Suppressor macrophage treated with lipopolysaccharide for 4 hours (primary cell): ENCODE measurements at regions not wholly inside any gene's neighbourhood (a gene's known extent, or its start where the extent isn't known, plus 50 kb on each side); places are given as distances from the start of the nearest gene placed in this dataset.

Experiments
- DNase-seq: peaks from one replicate; pipeline ENCODE4 v3.0.0-alpha.2; 2020

DNA sequence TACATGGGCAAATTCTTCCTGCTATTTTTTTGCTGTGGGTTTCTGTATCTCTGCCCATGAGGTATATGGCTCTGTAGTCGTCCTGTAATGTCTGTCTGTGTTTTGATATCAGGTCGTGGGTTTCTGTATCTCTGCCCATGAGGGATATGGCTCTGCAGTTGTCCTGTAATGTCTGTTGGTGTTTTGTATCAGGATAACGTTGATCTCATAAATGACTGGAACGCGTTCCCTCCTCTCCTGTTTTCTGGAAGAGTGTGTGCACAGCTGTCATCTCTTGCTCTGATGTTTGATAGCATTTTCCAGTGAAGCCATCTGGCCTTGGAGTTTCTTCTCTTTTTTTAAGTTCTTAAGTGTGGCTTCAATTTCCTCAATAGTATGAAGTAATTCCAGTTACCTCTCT lies 57.2 kb downstream of the SOX1 start:
- DNase-seq = no peak

DNA sequence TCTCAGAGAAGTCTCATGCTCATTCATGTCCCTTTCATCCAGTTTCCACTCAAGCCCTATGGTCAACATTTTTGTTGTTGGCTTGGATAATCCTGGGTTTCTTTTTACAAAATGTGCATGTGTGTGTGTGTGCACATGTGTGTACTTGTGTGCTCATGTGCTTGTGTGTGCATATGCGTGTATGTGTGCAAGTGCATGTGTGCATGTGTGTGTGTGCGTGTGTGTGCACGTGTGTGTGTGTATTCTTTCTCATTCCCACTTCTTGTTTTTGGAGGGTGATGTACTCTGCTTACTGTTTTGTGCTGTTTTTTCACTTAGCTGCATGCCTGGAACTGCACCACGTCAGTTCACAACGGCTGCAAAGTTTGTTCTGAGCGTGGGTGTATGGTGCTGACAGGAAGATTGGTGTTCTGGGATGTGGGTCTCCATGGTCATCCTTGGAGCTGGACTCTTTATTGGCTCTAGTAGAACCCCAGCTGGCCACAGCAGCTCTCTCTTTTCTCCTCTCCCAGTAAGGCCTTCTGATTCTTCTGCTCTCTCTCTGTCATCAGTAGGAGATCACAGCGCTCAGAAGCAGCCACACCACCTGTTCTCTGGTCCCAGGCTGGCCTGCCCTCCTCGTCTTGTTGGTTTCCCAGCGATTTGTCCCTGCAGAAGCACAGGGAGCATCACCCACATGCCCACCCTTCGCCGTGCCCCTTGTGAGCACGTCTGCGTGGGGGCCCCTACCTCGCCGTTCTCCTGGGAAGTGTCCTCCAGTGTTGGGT lies 60.8 kb downstream of the SOX1 start:
- DNase-seq = no peak

DNA sequence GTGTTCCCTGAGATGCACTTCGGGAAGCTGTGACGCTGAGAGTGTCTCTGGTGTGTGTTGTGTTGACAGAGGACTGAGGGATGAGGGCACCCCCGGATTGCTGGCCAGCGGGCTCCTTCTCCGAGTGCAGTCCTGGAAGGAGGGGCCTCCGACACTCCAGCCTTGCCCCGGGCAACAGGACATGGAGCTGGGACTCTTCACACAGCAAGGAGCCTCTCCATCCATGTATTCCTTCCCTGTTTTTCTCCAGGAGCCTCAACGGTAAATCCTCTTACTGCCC lies 61.3 kb downstream of the SOX1 start:
- DNase-seq = no peak

DNA sequence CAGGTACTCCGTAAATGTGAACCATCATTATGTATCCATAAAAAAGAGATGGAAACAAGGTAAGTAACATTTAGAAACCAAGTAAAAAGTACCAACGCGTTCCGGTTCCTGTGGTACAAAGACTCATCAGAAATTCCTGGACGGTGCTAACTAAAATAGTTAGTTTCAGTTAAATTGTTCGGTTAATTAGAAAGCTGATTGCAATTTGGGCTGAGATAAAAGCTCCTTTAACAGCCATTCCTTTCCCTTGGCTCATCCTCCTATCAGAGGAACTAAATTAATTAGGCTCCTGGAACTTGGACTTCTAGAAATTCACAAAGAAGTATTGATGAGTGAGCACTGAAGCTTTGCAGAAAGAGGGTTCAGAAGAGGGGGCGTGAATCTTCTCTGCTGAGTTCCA lies 63.5 kb downstream of the SOX1 start:
- no peak for DNase-seq

DNA sequence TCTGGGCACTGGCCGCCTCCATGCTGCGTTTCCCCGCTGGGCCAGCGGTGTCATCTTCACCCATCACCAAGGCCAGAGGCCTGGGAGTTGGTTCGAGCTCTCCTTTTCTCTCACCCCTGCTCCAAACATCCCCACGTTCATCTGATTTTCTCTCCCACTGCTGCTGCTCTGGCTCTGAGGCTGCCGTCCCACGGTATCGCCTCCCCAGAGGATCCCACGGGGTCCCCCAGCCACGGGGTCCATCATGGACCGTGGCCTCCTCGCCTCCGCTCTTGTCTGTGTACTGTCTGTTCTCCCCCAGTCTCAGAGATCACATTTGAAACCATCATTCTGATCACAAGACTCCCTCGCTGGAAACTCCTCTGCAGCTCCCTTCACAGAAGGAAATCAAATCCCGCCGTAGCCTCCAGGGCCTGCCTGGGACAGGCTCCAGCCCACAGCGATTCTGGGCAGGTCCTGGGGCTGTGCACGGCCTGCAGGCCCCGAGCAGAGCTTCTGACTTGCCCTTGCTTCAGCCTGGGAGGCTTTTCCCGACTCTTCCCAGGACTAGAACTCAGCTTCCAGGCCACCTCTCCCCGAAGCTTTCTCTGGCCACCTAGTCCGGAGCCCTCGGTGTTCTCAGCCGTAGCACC lies 64.2 kb downstream of the SOX1 start:
- no peak for DNase-seq

DNA sequence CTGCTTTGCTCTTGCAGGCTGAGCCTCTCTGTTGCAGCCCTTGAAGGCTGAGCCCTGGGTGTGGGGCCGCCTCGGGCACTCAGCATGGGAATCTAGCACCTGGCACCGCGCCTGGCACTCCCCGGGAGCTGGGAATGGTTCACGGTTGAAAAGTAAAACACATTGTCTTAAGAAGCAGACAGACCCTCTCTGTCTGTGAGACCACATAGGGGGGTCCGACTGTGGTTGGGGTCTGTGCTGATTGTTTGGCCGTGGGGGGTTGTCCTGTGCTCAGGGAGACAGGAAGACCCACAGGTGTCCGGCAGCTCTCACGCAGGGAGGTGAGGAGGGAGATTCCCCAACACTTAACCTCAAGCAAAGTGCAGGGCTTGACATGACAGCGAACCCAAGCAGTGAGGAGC lies 64.8 kb downstream of the SOX1 start:
- no peak for DNase-seq

DNA sequence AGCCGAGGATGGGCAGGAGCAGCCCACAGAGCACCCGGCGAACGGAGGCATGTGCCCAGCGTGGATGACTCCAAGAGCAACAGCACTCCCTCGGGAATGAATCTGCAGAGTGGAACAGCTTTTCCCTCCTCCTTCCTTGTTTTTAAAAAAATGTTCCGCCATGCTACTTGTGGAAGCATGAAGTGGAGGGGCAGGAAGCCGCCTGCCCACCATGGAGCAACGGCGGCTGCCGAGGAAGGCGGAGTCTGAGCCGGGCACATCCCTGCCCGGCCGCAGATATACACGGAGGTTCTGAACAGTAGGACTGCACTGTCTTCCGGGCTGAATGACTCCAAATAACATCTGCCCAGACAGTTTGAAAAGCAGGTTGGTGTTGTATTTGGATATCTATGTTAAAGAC lies 65.2 kb downstream of the SOX1 start:
- no peak for DNase-seq

DNA sequence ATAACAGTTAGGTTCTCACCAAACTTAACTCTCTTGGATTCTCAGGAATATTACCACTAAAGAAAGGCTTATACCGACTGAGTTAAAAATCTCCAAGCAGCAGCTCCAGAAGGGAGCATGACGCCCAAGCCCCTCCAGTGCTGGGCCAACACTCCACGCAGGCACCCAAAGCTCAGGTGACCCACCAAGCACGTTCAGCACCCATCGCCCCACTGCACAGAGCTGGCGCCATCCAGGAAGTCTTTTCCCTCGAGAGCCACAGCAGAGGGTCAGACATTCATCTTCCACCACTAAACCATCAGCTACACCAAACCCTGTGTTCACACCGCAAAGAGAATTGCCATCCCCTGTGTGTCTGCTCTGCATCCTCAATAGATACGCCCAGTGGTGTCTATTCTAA lies 65.7 kb downstream of the SOX1 start:
- DNase-seq = no peak

DNA sequence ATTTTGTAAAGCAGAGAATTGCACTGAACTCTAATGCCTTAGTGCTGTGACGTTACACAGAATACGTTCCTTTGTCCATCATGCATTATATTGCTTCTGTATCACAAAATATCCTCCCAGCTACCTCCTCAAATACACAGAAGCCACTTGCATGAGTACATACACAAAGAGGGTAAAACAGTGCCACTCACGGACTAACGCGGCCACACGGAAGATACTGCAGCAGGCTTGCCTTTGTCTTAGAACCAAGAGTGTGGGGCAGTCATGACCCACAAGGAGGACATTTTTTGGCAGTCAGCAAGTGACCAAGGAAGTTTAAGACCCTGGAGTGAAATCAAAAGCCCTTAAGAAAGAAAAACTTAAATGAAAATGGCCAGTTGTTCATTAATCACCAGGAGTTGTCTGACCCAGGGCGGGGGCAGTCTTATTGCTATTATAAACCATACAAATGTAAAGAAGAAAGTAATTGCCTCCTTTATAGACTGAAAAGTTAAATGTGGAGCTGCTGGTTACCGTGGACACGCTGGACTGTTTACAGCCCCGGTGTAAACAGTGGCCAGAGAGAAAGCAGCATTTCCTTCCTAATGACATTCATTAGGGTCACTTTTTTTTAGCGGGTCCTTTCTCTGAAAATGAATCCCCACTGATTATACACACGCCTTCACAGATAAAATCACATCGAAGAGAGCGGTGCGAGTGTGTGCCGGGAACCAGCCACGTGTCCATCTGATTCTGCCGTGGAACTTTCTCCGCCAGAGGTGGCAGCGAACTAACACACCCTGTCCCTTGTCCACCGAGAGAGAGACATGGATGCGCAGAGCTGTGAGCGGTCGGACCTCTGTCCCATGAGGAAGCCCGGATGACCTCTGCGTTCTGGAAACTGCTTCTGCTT lies 66.8 kb downstream of the SOX1 start:
- no peak for DNase-seq

DNA sequence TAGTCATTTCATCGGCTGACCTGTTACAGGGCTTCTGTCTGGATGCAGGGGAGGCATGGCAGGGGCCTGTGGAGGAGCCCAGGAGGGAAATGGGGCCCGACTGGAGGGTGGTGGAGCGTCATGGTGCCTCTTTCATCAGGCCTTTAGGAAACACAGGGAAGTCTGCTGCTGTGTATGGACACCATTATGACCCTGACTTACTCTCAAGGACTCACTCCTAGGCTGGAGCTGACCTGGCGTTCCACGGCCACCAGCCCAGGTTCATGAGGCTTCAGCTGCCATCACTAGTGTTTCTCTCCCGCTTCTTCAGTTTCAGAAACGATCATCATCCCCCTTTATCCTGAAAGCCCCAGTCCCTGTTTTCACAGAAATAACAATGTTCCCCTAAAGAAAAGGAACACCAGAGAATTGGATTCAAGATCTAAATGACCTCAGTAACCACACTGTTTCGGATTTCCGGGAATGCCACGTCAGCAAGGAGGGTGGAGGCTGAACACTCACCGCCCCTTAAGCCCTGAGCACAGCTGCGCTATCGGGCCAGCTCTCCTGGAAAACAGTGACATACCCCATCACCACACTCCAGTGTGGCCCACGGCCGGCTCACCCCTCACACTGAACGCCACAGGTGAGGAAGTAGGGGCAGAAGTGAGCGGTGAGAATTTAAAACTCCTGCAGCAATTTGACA lies 67.6 kb downstream of the SOX1 start:
- DNase-seq = no peak

DNA sequence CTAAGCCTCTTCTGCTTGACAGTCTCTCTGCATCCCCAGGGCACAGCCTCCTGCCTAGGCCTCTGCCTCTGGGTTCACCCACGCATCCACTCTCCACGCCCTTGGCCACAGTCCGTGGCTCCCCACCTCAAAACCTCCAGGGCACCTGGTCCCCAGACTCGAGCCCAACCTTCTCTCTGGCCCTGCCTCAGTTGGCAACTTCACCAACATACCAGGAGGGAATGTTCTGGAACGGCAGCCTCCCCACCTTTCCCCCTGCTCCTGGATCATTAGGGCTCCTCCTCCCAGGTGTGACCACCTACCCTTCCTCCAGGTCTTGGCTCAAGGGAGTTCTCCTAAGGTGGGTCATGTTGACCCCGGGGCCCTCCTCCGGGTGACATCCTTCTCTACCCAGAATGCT lies 69.1 kb downstream of the SOX1 start:
- no peak for DNase-seq

DNA sequence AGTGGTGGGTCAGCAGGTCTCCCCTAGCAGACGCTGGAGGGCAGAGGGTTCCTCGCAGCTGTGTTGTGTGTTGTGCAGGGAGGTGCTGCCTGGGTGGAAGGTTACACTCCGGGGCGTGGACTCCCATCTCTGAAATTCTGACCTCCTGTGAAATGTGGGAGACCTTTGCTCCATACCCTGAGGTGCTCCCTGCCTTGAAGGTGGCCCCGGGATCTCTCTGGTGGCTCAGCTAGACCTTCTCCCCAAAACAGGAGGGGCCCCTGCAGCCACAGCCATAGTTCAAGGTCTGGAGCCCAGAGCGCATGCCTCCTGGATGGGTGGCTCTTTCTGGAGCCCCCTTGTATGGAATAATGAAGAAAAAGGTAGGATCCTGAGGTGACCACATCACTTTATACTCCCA lies 70.2 kb downstream of the SOX1 start:
- no peak for DNase-seq

DNA sequence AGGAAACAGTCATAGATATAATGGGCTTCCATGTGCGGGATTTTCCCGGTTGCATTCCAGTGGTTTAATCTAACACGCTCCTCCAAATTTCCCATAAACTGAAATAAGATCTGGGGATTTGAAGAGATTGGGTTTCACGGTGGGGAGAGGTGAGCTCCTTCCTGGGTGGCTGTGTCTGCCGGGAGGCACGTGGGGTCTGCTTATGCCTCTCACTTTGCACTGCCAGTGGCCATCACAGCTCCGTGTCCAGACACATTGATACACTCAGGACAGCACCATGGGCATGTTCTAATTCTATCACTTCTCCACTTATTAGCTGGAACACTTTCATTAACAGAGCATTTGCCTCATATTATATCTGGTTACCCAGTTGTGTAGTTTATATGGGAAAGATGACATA lies 73.4 kb downstream of the SOX1 start:
- DNase-seq = no peak

DNA sequence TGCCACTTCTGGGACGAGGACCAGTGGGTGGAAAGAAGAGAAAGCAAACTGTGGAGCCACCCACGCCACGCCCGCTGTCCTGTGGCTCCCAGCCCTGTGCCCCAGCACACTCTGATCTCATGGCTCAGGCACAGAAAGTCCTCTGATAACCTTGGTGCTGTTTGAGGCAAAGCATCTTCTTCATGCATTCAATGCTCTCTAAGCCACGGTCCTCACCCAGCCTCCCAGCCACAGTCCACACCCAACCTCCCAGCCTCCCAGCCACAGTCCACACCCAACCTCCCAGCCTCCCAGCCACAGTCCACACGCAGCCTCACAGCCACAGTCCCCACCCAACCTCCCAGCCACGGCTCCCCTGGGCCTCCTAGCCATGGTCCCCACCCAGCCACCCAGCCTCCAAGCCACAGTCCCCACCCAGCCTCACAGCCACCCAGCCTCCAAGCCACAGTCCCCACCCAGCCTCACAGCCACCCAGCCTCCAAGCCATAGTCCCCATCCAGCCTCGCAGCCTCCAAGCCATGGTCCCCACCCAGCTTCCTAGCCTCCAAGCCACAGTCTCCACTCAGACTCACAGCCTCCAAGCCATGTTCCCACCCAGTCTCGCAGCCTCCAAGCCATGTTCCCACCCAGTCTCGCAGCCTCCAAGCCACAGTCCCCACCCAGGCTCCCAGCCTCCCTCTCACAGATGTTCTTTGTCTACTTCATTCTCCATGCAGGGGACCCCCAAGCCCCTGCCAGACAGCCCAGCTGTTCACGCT lies 74.9 kb downstream of the SOX1 start:
- DNase-seq = no peak

DNA sequence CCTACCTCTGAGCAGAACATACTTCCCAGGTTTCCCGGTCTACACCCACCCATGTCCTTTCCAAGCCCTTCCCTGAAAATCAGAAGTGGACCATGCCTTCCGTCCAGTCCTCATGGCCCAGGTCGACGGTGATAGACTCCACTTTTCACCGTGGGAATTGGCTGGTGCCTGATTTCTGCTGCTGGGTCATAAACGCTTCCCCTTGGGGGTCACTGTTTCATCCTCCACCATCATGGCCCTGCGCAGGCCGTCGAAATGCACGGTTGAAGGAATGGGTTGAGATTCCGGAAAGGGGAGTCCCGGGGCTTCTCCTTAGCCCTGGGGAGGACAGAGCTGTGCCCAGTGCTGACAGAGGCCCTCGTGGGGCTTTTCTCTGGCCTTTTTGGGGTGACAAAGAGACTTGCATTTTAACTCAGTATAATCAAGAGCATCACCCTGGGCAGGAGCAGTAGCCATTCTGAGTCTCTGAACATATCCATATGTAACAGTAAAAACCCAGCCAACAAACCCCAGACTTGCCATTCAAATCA lies 75.5 kb downstream of the SOX1 start:
- no peak for DNase-seq

DNA sequence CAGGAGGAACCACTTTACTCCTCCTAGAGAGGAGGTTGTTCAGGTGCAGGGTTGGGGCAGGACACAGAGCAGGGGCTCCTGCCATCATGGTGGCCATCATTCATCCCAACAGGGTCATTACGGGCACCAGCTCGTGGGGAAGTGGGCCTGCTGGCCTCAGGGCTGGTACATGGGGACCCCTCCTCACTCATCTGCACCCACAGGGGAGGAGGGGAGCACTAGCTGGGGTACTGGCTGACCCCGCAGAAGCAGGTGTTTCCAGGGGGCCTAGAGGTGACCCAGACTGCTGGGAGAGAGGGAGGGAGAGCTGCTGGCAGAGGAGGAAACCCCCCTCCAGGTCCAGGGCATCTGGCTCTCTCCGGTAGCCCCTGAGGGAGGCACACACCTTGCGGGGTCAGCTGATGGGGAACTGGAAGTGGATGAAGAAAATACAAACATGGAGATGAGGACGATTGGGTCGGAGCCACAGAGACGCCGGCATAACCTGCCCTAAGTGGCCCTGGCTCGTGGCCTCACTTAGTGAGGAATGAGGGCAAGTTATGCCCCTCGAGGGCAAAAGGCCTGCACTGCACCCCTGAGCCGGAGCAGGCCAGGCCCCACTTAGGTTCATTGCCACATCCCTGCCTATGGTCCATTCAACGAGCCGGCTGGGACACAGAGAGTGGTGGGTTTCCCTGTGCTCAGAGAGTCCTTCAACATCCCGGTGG lies 76.2 kb downstream of the SOX1 start:
- no peak for DNase-seq

DNA sequence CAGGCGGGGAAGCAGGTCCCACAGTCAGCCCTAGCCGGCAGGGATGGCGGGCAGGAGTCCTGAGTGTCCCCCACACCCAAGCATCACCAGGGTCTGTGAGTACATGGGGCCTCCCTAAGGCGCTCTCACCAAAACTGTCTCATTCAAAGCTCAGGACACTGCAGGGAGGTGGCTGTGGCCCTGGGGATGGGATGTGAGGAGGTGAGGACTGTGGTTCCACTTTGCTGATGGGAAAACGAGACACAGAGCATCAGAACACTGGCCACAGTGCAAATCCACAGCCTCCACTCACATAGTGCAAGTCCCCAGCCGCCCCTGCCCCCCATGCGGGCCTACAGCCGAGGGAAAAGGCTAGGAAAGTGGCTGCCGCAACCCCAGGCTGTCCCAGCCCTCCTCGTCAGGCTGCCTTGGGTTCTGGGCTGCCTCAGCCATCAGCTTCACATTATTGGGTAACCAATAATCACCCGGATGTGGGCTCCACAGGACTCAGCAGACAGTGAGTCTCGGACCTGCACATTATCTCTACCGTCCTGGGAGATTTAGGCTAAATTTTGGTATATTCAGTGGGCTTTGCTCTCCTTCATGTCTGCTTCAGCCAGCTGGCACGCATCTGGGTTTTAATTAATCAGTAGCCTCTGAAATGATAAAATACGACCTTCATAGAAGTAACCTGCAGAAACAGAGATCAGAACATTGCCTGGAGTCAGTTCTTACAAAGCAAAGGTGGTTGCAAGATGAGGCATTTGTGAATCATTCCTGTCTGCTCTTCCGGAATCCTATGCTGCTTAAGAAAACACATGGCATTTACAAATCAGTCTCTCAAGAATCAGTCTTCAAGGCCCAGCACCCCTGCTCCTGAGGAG lies 77.0 kb downstream of the SOX1 start:
- no peak for DNase-seq

DNA sequence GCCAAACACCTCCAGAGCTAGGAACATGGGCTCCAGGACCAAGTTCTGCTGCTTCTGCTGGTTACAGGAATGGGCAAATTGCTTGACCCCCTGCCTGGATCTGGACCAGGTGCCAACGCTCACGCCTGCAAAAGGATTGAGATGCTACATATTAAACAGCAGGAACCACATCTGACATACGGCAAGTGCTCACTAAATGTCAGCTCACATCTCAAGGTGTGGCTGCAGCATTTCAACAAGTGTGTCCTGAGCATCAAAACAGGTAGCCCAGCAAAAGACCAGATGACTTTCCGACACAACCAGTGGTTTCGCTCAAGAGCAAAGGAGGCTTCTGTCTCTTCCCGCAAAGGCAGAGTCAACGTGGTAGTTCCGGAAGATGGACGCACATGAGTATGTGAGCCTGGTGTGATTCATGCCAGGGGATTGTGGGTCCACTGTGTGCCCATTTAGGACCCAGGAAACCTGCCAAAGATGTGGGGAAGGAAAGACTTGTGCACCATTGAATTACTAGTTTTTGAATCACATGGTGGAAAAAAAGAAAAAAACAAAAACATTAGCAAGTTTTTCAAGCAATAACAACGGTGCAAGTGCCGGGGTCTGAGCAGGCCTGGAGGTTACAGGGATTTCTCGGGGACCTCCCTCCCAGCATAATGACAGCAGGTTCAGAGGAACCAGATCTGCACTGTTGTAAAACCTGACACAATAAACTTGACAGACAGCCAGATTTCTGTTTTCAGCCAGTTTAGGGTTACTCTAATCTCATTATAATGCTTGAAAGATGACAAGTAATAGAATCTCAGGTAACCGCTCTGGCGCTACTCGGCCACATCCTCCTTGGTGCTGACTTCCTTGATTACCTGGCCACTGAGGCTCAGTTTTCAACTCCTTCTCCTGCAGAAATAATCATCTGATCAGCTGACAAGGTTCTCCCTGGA lies 77.9 kb downstream of the SOX1 start:
- no peak for DNase-seq

DNA sequence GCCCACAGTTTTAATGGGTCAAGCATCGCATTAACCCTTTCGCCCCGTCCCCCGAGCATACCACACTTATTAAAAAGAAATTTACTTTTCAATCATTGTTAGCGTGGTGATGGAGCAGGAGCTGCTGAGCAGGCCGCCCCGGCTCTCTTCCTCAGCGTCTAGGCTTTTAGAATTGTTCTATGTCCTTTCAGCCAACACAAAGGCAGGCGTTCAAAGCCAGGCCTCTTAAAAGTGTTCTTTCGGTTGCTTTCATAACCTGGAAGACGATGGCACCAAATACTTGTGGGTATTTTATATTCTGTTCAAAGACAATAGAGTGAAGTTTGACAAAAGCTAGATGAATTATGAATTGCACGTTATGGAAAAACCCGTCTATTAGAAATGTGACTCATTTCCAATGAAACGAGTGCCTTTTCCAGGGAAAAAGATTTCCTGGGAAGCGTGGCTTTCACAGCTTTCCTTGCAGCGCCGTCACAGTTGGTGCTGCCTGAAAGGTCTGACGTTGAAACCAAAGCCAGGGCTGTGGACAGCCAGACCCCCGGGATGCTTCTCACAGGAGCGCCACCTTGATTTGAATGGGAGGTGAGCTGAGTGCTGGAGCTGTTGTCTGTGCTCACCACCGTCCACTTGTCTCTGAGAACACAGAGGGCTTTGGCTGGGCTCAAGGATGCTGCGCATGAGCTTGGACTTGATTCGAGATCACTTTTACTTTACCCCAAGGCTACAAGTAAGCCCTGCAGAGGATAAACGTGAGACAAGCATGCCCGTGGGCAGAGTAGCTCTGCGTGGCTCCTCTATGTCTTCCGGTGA lies 78.8 kb downstream of the SOX1 start:
- no peak for DNase-seq
